Activated T-helper 17 cell treated with anti-CD3 and anti-CD28 coated beads, Interleukin-2, amount 50 U/mL, for 72 hours (primary cell): ENCODE measurements at regions not wholly inside any gene's neighbourhood (a gene's known extent, or its start where the extent isn't known, plus 50 kb on each side); places are given as distances from the start of the nearest gene placed in this dataset.
"Not testable (repeated sequence)": the region's sequence is repeated elsewhere in the genome, so short reads cannot be mapped to it uniquely, and the experiment has no call there.

Experiments used
- ATAC-seq: fragments of 150-1000 bp; cut with Tn5 transposase; replicated peaks from 2 replicates; pipeline ENCODE4 v1.10.0; 2021; ENCODE audit warnings: mild to moderate bottlenecking, moderate library complexity
- H3K27ac Mint-ChIP-seq: one replicate; pipeline ENCODE4 v1.8.0; 2022; ENCODE audit warnings: mixed read lengths
- H3K27me3 Mint-ChIP-seq: one replicate; pipeline ENCODE4 v1.8.0; 2022; ENCODE audit warnings: mixed read lengths
- H3K36me3 Mint-ChIP-seq: one replicate; pipeline ENCODE4 v1.8.0; 2022; ENCODE audit warnings: low read depth, mild to moderate bottlenecking, mixed read lengths
- H3K4me1 Mint-ChIP-seq: one replicate; pipeline ENCODE4 v1.8.0; 2022; ENCODE audit warnings: mixed read lengths
- H3K4me3 Mint-ChIP-seq: one replicate; pipeline ENCODE4 v1.8.0; 2022; ENCODE audit warnings: mild to moderate bottlenecking, mixed read lengths
- H3K9me3 Mint-ChIP-seq: one replicate; pipeline ENCODE4 v1.8.0; 2022; ENCODE audit warnings: mixed read lengths

DNA sequence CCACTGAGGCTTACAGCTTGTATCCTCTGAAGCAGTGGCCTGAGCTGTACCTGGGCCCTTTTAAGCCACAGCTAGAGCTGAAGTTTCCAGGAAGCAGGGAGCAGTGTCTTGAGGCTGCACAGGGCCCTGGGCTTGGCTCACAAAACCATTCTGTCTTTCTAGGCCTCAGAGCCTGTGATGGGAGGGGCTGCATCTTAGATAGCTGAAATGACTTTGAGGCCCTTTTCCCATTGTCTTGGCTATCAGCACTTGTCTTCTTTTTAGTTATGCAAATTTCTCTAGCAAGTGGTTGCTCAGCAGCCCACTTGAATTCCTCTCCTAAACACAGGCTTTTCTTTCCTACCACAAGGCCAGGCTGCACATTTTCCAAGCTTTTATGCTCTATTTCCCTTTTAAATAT lies 864.2 kb downstream of the REEP3 start:
- Mint-ChIP-seq H3K4me3 (no peak overlapping the region), H3K27ac (no peak overlapping the region), H3K36me3 (no peaks in the 10 kb centered on the region), H3K4me1 (no peaks in the 10 kb centered on the region), H3K27me3 (no peaks in the 10 kb centered on the region), H3K9me3 (peaks cover 7% of the 10 kb centered on the region)
- no peak for ATAC-seq

DNA sequence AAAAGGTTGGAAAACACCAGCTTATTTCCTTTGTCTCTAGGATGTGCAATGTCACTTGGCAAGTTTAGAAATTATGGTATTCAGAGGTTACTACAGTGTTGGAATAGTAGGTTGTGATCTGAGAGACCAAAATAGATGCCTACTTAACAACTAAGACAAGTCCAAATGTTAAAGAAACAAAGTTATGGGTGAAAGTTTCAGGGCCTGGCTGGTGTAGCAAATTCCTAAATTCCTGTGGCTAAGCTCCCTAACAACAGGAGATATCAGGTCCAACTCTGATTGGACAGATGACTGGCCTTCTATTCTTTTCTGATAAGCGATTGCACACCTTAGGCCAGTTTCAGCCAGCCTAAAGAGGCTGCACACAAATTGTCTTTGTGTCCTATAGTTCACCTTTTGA lies 873.5 kb downstream of the REEP3 start:
- Mint-ChIP-seq H3K4me1 (no peaks in the 10 kb centered on the region), H3K27ac (no peak overlapping the region), H3K27me3 (no peaks in the 10 kb centered on the region), H3K9me3 (peaks cover 3% of the 10 kb centered on the region), H3K4me3 (no peak overlapping the region), H3K36me3 (no peaks in the 10 kb centered on the region)
- no peak for ATAC-seq

DNA sequence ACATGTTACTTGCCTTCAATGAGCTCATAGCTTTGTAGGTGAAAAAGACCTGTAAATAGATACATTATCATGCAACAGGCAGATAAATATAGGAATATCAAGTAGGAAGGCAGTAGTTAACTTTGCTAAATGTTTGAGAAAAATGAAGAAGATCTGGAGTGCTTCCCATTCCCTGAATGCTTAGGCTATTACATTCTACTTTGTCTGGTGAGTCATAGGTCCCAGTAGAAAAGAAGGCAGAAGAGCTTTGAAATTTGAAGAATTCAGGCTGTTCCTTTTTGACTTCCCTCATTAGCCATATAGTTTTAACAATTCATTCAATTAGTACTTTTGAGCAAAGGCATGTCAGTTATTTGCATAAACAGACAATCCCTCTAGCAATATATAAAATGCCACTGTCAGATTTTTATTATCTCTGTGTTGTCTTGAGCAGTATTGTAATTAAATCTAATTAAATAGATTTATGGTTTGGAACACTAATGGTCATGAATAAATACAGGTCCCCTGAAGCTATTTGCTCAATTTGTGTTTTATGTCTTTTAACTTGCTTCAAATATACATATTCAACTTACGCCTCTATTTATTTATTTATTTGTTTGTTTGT lies 875.0 kb downstream of the REEP3 start:
- Mint-ChIP-seq H3K4me3 (no peak overlapping the region), H3K27ac (no peak overlapping the region), H3K4me1 (no peaks in the 10 kb centered on the region), H3K36me3 (no peaks in the 10 kb centered on the region), H3K27me3 (no peaks in the 10 kb centered on the region), H3K9me3 (no peaks in the 10 kb centered on the region)
- ATAC-seq, result no peak

DNA sequence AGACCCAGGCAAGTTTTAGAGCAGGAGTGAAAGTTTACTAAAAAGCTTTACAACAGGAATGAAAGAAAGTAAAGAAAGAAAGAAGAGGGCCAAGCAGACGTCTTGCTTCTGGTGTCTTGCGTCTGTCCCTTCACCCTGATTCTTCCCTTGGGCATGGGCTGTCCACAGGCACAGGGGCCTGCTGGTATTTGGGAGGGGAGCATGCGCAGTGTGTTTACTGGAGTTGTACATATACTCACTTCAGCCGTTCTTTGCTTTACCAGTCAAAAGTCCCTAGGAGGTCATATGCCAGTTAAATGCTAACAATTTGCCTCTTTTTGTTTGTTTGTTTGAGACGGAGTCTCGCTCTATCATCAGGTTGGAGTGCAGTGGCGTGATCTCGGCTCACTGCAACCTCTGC lies 875.9 kb downstream of the REEP3 start:
- Mint-ChIP-seq H3K4me3 (no peak overlapping the region), H3K9me3 (no peaks in the 10 kb centered on the region), H3K36me3 (no peaks in the 10 kb centered on the region), H3K4me1 (no peaks in the 10 kb centered on the region), H3K27ac (no peak overlapping the region), H3K27me3 (no peaks in the 10 kb centered on the region)
- no peak for ATAC-seq

DNA sequence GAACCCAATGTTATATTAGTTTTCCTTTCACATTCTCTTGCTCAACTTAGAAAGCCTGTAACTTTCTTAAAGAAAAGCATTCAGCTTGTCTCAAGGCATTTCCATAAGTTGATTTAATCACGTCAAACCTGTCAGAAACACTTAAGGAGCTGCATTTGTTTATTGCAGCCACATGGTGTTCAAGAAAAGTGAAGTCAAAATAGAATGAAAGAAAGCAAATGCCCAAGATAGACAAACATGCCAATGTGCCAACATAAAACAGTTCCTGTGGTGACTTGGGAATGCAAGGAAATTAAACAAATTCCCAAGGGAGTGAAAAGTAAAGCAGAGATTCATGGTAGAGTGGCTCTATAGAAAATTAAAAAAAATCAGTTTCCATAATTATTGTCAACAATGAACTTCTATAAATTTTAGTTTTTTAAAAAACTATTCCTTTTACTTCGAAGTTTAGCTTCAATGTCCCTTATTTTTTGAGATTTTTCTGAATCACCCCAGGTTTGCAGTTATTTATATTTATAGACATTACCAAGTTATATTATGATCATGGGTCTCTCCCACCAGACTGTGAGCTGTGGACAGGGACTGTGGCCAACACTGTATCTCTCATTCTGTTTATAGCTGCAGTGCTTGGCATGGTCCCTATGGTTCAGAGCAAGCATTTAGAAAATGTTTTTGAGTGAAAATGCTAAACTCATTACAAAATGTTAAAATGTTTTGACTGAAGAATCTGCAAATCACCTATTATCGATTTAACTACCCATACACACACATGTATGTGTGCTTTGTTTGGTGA lies 887.4 kb downstream of the REEP3 start:
- Mint-ChIP-seq H3K27ac (no peak overlapping the region), H3K9me3 (peaks cover 8% of the 10 kb centered on the region), H3K4me3 (no peak overlapping the region), H3K4me1 (no peaks in the 10 kb centered on the region), H3K27me3 (no peaks in the 10 kb centered on the region), H3K36me3 (no peaks in the 10 kb centered on the region)
- ATAC-seq, result no peak

DNA sequence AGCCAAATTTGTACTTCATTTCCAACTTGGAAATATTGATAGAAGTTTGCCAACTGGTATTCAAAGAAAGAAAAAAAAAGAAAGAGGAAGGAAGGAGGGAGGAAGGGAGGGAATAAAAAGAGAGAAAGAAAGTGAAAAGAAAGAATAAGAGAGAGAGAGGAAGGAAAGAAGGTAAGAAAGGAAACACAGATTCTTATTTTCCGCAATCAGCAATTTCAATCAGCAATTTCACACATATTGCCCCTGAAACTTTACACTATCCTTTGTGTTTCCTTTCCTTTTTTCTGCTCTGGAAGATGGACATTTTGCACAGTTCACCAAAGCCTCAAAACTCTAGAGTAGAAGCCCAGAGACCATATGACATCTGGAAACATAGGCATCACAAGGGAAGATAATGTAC lies 888.1 kb downstream of the REEP3 start:
- no peaks in the 10 kb centered on the region for H3K4me1 Mint-ChIP-seq
- H3K9me3 Mint-ChIP-seq, result peaks cover 8% of the 10 kb centered on the region
- H3K36me3 Mint-ChIP-seq, result no peaks in the 10 kb centered on the region
- H3K4me3 Mint-ChIP-seq, result no peak overlapping the region
- no peak overlapping the region for H3K27ac Mint-ChIP-seq
- no peaks in the 10 kb centered on the region for H3K27me3 Mint-ChIP-seq
- no peak for ATAC-seq

DNA sequence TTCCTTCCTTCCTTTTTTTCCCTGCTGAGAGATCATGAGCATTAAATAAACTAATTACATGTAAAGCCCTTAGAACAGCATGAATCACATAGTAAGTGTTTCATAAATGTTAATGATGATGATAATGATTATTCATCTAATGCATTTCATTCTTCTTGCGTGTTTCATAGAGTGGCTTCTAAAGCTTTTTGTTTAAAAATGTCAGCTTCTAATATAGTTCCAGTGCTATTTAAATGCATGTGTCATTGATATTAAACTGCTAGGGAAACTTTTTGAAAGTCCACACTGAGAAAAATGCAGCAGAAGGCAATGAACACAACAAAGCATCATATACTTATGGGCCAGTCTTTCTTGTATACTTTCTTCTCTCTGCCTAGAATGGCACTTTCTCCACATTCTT lies 894.8 kb downstream of the REEP3 start:
- H3K9me3 Mint-ChIP-seq, result no peaks in the 10 kb centered on the region
- H3K4me1 Mint-ChIP-seq, result no peaks in the 10 kb centered on the region
- H3K36me3 Mint-ChIP-seq, result no peaks in the 10 kb centered on the region
- no peak for ATAC-seq
- H3K27me3 Mint-ChIP-seq, result no peaks in the 10 kb centered on the region
- H3K4me3 Mint-ChIP-seq, result no peak overlapping the region
- no peak overlapping the region for H3K27ac Mint-ChIP-seq

DNA sequence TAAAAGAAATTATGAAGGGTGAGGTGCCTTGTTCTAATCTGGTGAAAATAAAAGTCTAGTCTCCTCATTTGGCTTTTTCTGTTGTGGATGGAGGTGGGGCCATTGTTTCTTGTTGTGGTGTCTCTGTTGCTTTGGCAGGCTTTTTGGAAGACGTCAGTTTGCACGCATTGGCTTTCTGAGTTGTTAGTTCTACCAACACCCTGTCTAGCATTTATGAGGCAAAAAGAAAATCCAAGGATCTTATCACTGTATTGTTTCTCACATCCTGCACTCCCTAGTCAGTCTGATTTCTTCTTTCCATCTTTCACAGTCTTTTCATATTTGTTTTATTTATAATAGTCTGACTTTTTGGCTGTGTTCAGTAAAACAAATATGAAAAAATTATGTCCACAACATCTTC lies 898.3 kb downstream of the REEP3 start:
- H3K4me1 Mint-ChIP-seq, result no peaks in the 10 kb centered on the region
- ATAC-seq, result no peak
- H3K27me3 Mint-ChIP-seq, result no peaks in the 10 kb centered on the region
- no peak overlapping the region for H3K4me3 Mint-ChIP-seq
- no peaks in the 10 kb centered on the region for H3K36me3 Mint-ChIP-seq
- H3K9me3 Mint-ChIP-seq, result peaks cover 3% of the 10 kb centered on the region
- no peak overlapping the region for H3K27ac Mint-ChIP-seq

DNA sequence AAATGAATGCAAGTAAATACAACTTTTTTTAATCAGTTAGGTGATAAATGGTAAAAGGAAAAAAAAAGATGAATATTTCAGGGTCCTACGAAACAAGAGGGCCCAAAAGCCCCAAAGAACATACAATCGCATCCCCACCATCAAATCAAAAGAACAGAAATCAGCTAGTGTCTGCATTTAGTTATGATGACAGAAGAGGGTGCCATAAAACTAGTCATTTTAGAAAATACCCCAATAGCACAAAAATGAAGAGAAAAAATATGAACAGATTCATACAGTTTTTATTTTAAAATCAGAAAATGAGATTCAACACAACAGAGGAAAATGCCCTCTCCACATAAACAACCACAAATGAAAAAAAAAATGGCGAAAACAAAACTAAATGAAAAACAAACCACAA lies 905.5 kb downstream of the REEP3 start:
- Mint-ChIP-seq H3K27ac (no peak overlapping the region), H3K36me3 (no peaks in the 10 kb centered on the region), H3K27me3 (no peaks in the 10 kb centered on the region), H3K4me3 (no peak overlapping the region), H3K4me1 (no peaks in the 10 kb centered on the region), H3K9me3 (peaks cover 3% of the 10 kb centered on the region)
- no peak for ATAC-seq

DNA sequence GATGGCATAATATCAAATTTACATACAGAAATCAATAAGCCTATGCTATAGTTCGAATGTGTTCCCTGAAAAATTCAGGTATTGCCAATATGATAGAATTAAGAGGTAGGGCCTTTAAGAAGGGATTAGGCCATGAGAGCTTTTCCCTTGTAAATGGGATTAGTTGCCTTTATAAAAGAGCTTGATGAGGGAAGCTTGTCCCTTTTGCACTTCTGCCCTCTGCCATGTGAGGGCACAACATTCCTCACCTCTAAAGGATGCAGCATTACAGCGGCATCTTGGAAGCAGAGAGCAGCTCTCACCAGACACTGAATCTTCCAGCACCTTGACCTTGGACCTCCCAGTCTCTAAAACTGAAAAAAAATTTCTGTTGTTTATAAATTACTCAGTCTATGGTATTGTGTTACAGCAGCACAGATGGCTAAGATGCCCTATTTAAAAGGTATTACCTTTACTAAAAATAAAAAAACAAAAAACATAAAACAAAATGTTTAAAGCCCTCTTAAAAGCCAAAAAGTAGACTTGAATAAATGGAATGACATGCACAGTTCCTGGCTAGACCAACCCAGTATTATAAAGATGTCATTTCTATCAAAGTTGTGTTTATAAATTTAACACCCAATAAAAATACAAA lies 909.6 kb downstream of the REEP3 start:
- ATAC-seq, result no peak
- H3K4me1 Mint-ChIP-seq, result no peaks in the 10 kb centered on the region
- H3K27ac Mint-ChIP-seq, result no peak overlapping the region
- H3K36me3 Mint-ChIP-seq, result no peaks in the 10 kb centered on the region
- H3K27me3 Mint-ChIP-seq, result no peaks in the 10 kb centered on the region
- H3K9me3 Mint-ChIP-seq, result no peaks in the 10 kb centered on the region
- no peak overlapping the region for H3K4me3 Mint-ChIP-seq

DNA sequence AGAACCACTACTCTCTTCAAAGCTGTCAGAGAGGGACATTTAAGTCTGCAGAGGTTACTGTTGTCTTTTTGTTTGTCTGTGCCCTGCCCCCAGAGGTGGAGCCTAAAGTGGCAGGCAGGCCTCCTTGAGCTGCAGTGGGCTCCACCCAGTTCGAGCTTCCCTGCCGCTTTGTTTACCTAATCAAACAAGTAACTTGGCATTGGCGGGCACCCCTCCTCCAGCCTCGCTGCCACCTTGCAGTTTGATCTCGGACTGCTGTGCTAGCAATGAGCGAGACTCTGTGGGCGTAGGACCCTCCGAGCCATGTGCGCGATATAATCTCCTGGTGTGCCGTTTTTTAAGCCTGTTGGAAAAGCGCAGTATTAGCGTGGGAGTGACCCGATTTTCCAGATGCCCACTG lies 920.7 kb downstream of the REEP3 start:
- not testable (repeated sequence) for H3K9me3 Mint-ChIP-seq, H3K36me3 Mint-ChIP-seq, H3K27me3 Mint-ChIP-seq, H3K27ac Mint-ChIP-seq, ATAC-seq, H3K4me1 Mint-ChIP-seq, H3K4me3 Mint-ChIP-seq

DNA sequence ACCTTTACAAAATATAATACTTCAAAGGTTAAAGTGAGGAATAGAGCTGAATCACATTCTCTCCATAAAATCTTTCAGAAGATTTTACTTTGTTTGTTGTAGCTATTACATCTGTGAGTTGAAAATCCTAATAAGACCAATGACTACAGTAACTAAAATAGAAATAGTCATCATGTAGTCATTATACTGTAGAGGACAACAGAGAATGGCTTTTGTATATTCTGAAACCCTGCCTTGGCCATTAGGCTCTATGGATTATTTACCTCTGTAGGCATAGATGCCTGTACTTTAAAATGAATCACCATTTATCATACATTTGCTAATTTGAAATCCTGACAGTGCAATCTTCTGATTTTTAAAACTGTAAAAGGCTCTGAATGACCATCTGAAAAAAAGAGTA lies 923.0 kb downstream of the REEP3 start:
- no peak overlapping the region for H3K27ac Mint-ChIP-seq
- ATAC-seq, result no peak
- H3K4me1 Mint-ChIP-seq, result no peaks in the 10 kb centered on the region
- H3K9me3 Mint-ChIP-seq, result peaks cover 4% of the 10 kb centered on the region
- no peaks in the 10 kb centered on the region for H3K36me3 Mint-ChIP-seq
- H3K4me3 Mint-ChIP-seq, result no peak overlapping the region
- H3K27me3 Mint-ChIP-seq, result no peaks in the 10 kb centered on the region

DNA sequence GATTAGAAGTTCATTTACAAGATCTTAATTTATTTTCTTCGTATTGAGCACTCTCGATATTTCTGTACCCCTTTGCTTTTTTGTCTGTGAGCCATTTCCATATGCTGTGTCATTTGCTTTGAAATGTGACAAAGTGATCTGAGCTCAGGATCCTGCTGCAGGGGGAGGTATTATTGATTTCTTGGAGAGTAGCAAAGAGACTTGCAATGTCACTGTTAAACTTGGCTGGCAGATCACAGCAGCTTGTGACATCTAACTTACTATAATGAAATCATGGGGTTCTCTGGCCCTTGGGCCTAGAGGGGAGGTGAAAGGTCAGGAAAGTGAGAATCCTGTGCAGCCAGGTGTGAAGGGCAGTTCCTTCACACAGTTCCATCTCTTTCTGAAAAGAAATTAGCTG lies 923.4 kb downstream of the REEP3 start:
- Mint-ChIP-seq H3K27ac (no peak overlapping the region), H3K27me3 (no peaks in the 10 kb centered on the region), H3K4me3 (no peak overlapping the region), H3K36me3 (no peaks in the 10 kb centered on the region), H3K9me3 (no peaks in the 10 kb centered on the region), H3K4me1 (no peaks in the 10 kb centered on the region)
- no peak for ATAC-seq

DNA sequence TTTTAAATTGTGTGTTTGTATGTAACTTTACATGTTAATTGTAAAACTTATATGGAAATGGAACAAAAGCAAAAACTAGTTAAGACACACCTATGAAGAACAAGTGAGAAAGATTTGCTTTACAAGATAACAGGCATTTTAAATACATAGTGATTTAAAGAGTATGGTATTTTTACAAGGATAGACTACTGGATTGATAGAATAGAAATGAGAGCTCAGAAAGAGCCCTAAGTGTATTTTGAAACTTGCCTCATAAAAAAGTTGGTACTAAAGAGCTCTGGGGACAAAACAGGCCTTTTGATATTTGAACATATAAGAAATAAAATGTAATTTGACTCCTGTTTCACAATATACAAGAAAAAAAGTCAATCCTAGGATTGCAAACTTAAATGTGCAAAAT lies 928.4 kb downstream of the REEP3 start:
- Mint-ChIP-seq H3K27ac (no peak overlapping the region), H3K36me3 (no peaks in the 10 kb centered on the region), H3K4me1 (no peaks in the 10 kb centered on the region), H3K4me3 (no peak overlapping the region), H3K27me3 (no peaks in the 10 kb centered on the region), H3K9me3 (no peaks in the 10 kb centered on the region)
- no peak for ATAC-seq

DNA sequence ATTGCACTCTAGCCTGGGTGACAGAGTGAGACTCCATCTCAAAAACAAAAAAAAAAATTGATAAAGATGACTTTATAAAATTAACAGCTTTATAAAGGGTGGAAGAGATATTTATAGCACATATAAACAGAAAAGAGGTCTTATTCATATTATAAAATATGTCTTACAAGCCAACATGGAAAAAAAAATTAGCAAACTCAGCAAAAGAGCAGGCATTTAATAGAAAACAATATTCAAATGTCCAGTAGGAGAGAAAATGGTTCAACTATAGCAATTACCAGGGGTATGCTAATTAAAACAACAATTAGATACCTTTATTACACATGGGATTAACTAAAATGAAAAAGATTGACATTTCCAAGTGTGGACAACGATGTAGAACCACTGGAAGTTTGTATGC lies 929.1 kb downstream of the REEP3 start:
- H3K9me3 Mint-ChIP-seq, result no peaks in the 10 kb centered on the region
- no peaks in the 10 kb centered on the region for H3K36me3 Mint-ChIP-seq
- no peak overlapping the region for H3K27ac Mint-ChIP-seq
- H3K4me3 Mint-ChIP-seq, result no peak overlapping the region
- no peak for ATAC-seq
- H3K4me1 Mint-ChIP-seq, result no peaks in the 10 kb centered on the region
- H3K27me3 Mint-ChIP-seq, result no peaks in the 10 kb centered on the region
